ENCODE measurements at regions not wholly inside any gene's neighbourhood (a gene's known extent, or its start where the extent isn't known, plus 50 kb on each side); places are given as distances from the start of the nearest gene placed in this dataset.

DNA sequence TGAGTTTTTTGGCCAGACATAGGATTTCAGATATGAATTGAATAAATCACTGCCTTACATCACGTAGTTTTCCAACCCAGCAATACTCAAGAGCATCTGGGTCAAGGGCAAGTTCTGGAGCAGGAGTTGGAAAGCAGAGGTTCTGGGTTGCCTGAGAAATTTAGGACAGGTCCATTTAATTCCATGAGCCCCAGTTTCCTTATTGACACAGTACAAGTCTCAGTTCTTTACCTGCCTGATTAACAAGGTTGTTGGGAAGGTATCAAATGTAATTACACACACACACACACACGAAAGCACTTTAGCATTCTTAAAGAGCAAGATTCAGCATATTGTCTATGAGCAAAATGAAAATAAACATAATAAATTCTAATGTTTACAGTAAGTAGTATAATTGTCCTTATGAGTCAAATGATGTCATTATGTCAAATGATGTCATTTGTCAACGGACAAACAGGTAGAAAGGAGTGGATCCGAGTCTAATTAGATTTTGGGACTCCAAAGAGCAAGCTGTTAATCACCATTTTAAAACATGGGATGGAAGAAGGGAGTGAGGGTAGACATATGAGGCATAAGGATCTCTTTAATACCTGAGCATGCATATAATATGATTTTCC lies 268.4 kb upstream of the ARGLU1 start:
- H3K27me3 Mint-ChIP-seq (ENCODE audit: low read depth): no peaks in the 10 kb centered on the region; the same call in 1 of the 2 replicates
- Histone ChIP-seq H2BK15ac (ENCODE audit: low read depth, low read length) (no peak overlapping the region), H3K23ac (ENCODE audit: insufficient read length, low read depth, low read length) (no peak overlapping the region), H3K9me3 (ENCODE audit: control insufficient read depth, low read depth, low read length) (peaks cover 10% of the 10 kb centered on the region), H3K27me3 (ENCODE audit: insufficient read depth, low read length) (no peaks in the 10 kb centered on the region), H3K56ac (ENCODE audit: insufficient read length, low read depth, low read length) (no peak overlapping the region), H3K79me2 (ENCODE audit: insufficient read depth, low read length) (no peaks in the 10 kb centered on the region), H4K91ac (ENCODE audit: insufficient read length, low read depth, low read length) (no peak overlapping the region), H4K5ac (ENCODE audit: insufficient read length, low read depth, low read length) (no peak overlapping the region), H2AFZ (ENCODE audit: low read length) (no peak overlapping the region), H4K20me1 (ENCODE audit: control insufficient read depth, insufficient read depth, insufficient read length) (no peaks in the 10 kb centered on the region), H3T11ph (ENCODE audit: low read length) (no peak overlapping the region), H4K8ac (replicated peaks; ENCODE audit: insufficient read length, low read depth, low read length) (no peak overlapping the region), H3K14ac (ENCODE audit: insufficient read depth, low read length) (no peak overlapping the region), H3K4ac (ENCODE audit: low read depth, low read length) (no peak overlapping the region), H3K4me2 (ENCODE audit: insufficient read depth, insufficient read length, low read length) (no peak overlapping the region), H2BK120ac (ENCODE audit: low read depth, low read length, poor library complexity, severe bottlenecking) (no peak overlapping the region), H3K79me1 (ENCODE audit: insufficient read depth, low read depth, low read length, poor library complexity, severe bottlenecking) (no peaks in the 10 kb centered on the region), H3K23me2 (ENCODE audit: insufficient read length, low read depth, low read length, poor library complexity, severe bottlenecking) (no peaks in the 10 kb centered on the region), H2BK20ac (ENCODE audit: low read depth, low read length, poor library complexity, severe bottlenecking) (no peak overlapping the region), H3K27ac (ENCODE audit: insufficient read length, low read depth, low read length) (no peak overlapping the region), H2AK5ac (ENCODE audit: insufficient read length, low read length) (no peak overlapping the region), H3K4me1 (ENCODE audit: insufficient read depth, low read length) (no peaks in the 10 kb centered on the region), H2BK12ac (ENCODE audit: insufficient read length, low read depth, low read length) (no peak overlapping the region), H3K18ac (ENCODE audit: insufficient read length, low read depth, low read length) (no peak overlapping the region), H2BK5ac (ENCODE audit: insufficient read length, low read length) (no peak overlapping the region), H3K9ac (ENCODE audit: extremely low read depth, insufficient read length, low read length) (no peak overlapping the region)
- DNase-seq: no peak
- H3K4me3 Mint-ChIP-seq: no peak overlapping the region
- peaks cover 2 to 35% (median 5%) of the 10 kb centered on the region in 3 experiments; a peak in 5 of 7 replicates for H3K36me3 Mint-ChIP-seq (ENCODE audit: insufficient read depth in 1 of 3, low read depth in 3 of 3)
- no CpG with 5 or more reads among the region's 4 CpGs for WGBS (ENCODE audit: extremely low coverage, insufficient read length, low lambda C conversion rate)
- peaks cover 15 to 24% of the 10 kb centered on the region in 2 experiments for H3K9me3 Mint-ChIP-seq
- TF ChIP-seq, protein P1, sequence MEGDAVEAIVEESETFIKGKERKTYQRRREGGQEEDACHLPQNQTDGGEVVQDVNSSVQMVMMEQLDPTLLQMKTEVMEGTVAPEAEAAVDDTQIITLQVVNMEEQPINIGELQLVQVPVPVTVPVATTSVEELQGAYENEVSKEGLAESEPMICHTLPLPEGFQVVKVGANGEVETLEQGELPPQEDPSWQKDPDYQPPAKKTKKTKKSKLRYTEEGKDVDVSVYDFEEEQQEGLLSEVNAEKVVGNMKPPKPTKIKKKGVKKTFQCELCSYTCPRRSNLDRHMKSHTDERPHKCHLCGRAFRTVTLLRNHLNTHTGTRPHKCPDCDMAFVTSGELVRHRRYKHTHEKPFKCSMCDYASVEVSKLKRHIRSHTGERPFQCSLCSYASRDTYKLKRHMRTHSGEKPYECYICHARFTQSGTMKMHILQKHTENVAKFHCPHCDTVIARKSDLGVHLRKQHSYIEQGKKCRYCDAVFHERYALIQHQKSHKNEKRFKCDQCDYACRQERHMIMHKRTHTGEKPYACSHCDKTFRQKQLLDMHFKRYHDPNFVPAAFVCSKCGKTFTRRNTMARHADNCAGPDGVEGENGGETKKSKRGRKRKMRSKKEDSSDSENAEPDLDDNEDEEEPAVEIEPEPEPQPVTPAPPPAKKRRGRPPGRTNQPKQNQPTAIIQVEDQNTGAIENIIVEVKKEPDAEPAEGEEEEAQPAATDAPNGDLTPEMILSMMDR (conservative IDR thresholded peaks at IDR 0.05): no peak
- peaks cover 15% of the 10 kb centered on the region in 2 experiments for H3K4me1 Mint-ChIP-seq
- H3K27ac Mint-ChIP-seq: no peak overlapping the region

All from H9 (cell line).